Transverse colon (tissue), 4 donors: ENCODE measurements at regions not wholly inside any gene's neighbourhood (a gene's known extent, or its start where the extent isn't known, plus 50 kb on each side); places are given as distances from the start of the nearest gene placed in this dataset.
"Not testable (repeated sequence)": the region's sequence is repeated elsewhere in the genome, so short reads cannot be mapped to it uniquely, and the experiment has no call there.

Experiments used
- DNase-seq: peaks from one replicate; pipeline ENCODE4 v3.0.0-alpha.2; 2019
- H3K27ac ChIP-seq, 4 donors: fragments of 200-600 bp; sonication (generic); 2 replicates each; pipeline ENCODE4 v1.5.1; 2016 to 2018; ENCODE audit warnings: inconsistent platforms in 4 of 4
- H3K27me3 ChIP-seq: fragments of 200-600 bp; sonication (generic); 2 replicates; pipeline ENCODE4 v1.5.1; 2017; ENCODE audit warnings: inconsistent platforms
- H3K36me3 ChIP-seq, 4 donors: fragments of 200-600 bp; sonication (generic); 2 replicates each; pipeline ENCODE4 v1.5.1; 2017 to 2019; ENCODE audit warnings: inconsistent platforms in 4 of 4
- H3K4me1 ChIP-seq, 4 donors: fragments of 200-600 bp; sonication (generic); 2 replicates each; pipeline ENCODE4 v1.5.1; 2017 to 2020; ENCODE audit warnings: inconsistent platforms in 4 of 4
- H3K4me3 ChIP-seq, 4 donors: fragments of 200-600 bp; sonication (generic); 1 replicate in 1 of 4; 2 replicates in 3 of 4; pipeline versions ENCODE4 v1.5.1 to v1.6.1; 2017 to 2019; ENCODE audit warnings: inconsistent platforms in 4 of 4
- H3K9me3 ChIP-seq, 2 donors: fragments of 200-600 bp; sonication (generic); 2 replicates each; pipeline ENCODE4 v1.5.1; 2017 to 2019; ENCODE audit warnings: inconsistent platforms in 2 of 2
- CTCF ChIP-seq, 5 experiments: fragments of 200-600 bp in 3 of 5; fragments of 450-650 bp in 2 of 5; sonication (generic) in 3 of 5; IDR thresholded peaks; 1 replicate in 2 of 5; 2 replicates in 3 of 5; pipeline ENCODE4 v1.5.1; 2016 to 2017; ENCODE audit warnings: antibody characterized with exemption in 5 of 5, inconsistent platforms in 3 of 5, mild to moderate bottlenecking in 2 of 5, moderate library complexity in 1 of 5
- EP300 ChIP-seq: sonication (generic); formaldehyde crosslinking; IDR thresholded peaks from one replicate; pipeline ENCODE4 v1.6.1; 2017; ENCODE audit warnings: antibody characterized with exemption, low read depth
- POLR2A ChIP-seq: fragments of 450-650 bp; IDR thresholded peaks from one replicate; pipeline ENCODE4 v1.6.1; 2016; ENCODE audit warnings: antibody characterized with exemption, mild to moderate bottlenecking, moderate library complexity
- POLR2AphosphoS5 ChIP-seq, 3 donors: sonication (generic); formaldehyde crosslinking; IDR thresholded peaks; one replicate each; pipeline ENCODE4 v1.6.1; 2016; ENCODE audit warnings: antibody characterized with exemption in 3 of 3
- WGBS, 2 donors: methylation state at CpG; one replicate each; pipeline ENCODE4 v1.1.5; 2018; ENCODE audit warnings: low coverage in 1 of 2; 5-methylcytosine and 5-hydroxymethylcytosine counted together
- in situ Hi-C, 4 donors: fragments of 200-750 bp; cut with MboI; loops; one replicate each; pipeline versions ENCODE4 v1.15.0 to v1.15.1; 2017; ENCODE audit warnings: low sequenced_read_pairs in 3 of 4, low pct_ligation_motif_present in 1 of 4, low pct_unique_long_range_greater_than_20kb in 1 of 4
- intact Hi-C: fragments of 100-400 bp; cut with DNase I; formaldehyde crosslinking; loops from one replicate; pipeline ENCODE4 v1.15.1; 2023; ENCODE audit warnings: low total_unique reads

GRCh38 chr18:1370552-1370951, 465.9 kb downstream of the ADCYAP1 start:
- in situ Hi-C loops, result loop anchor here in 1 of 4 donors (25.0 kb wide), 1 partner anchor 158 kb away; no protein-coding TSS in a partner anchor
- no peaks in the 10 kb centered on the region for H3K36me3 ChIP-seq
- no peak overlapping the region for H3K4me3 ChIP-seq
- no peaks in the 10 kb centered on the region for H3K4me1 ChIP-seq
- no peak for DNase-seq
- no peak for TF ChIP-seq POLR2AphosphoS5 (IDR thresholded peaks at IDR 0.05)
- TF ChIP-seq EP300, result no peak
- TF ChIP-seq CTCF (IDR thresholded peaks at IDR 0.05), result no peak
- TF ChIP-seq POLR2A, result no peak
- peaks cover 0 to 3% of the 10 kb centered on the region in 2 donors for H3K9me3 ChIP-seq
- H3K27me3 ChIP-seq, result no peaks in the 10 kb centered on the region
- WGBS, 2 donors, result 92 to 95% methylated on average over 6 of the region's 6 CpGs
- H3K27ac ChIP-seq, result no peak overlapping the region
- intact Hi-C loops, result no loop called here

- in situ Hi-C loops (loop anchor here in 1 of 4 donors (25.0 kb wide), 1 partner anchor 159 kb away; no protein-coding TSS in a partner anchor), intact Hi-C loops (no loop called here)
- WGBS, 2 donors, result 70 to 88% methylated on average over 1 of the region's 1 CpG
- Histone ChIP-seq H3K27me3 (no peaks in the 10 kb centered on the region), H3K4me3 (no peak overlapping the region), H3K4me1 (no peaks in the 10 kb centered on the region), H3K27ac (no peak overlapping the region), H3K36me3 (no peaks in the 10 kb centered on the region), H3K9me3 (peaks cover 0 to 3% of the 10 kb centered on the region in 2 donors)
- TF ChIP-seq POLR2AphosphoS5 (IDR thresholded peaks at IDR 0.05) (no peak), POLR2A (no peak), EP300 (no peak), CTCF (IDR thresholded peaks at IDR 0.05) (no peak)
- DNase-seq, result no peak
Observed at GRCh38 chr18:1371724-1372123, 467.1 kb downstream of the ADCYAP1 start.

GRCh38 chr18:1383465-1383864, 478.8 kb downstream of the ADCYAP1 start:
- intact Hi-C loops (no loop called here), in situ Hi-C loops (loop anchor here in 1 of 4 donors (25.0 kb wide), 1 partner anchor 104 kb away; no protein-coding TSS in a partner anchor)
- Histone ChIP-seq H3K9me3 (peaks cover 3 to 8% of the 10 kb centered on the region in 2 donors), H3K4me1 (no peaks in the 10 kb centered on the region), H3K36me3 (no peaks in the 10 kb centered on the region), H3K4me3 (no peak overlapping the region), H3K27me3 (no peaks in the 10 kb centered on the region), H3K27ac (no peak overlapping the region)
- no peak for DNase-seq
- no peak for TF ChIP-seq EP300
- TF ChIP-seq CTCF (IDR thresholded peaks at IDR 0.05), result no peak
- no peak for TF ChIP-seq POLR2AphosphoS5 (IDR thresholded peaks at IDR 0.05)
- TF ChIP-seq POLR2A, result no peak
- WGBS, 2 donors, result 85% methylated on average over 3 of the region's 3 CpGs; no CpG with 5 or more reads in 1 of the 2 donors

GRCh38 chr18:1388468-1388867, 483.8 kb downstream of the ADCYAP1 start:
- H3K27ac ChIP-seq, DNase-seq, H3K27me3 ChIP-seq, H3K36me3 ChIP-seq, H3K4me1 ChIP-seq, H3K4me3 ChIP-seq, intact Hi-C loops: not testable (repeated sequence)
- in situ Hi-C loops, result loop anchor here in 1 of 4 donors (25.0 kb wide), 1 partner anchor 99 kb away; no protein-coding TSS in a partner anchor
- H3K9me3 ChIP-seq, result peaks cover 0 to 13% of the 10 kb centered on the region in 2 donors

- intact Hi-C loops (loop anchor here (10.0 kb wide), 1 partner anchor 783 kb away; no protein-coding TSS in a partner anchor), in situ Hi-C loops (loop anchor here in 1 of 4 donors (25.0 kb wide), 1 partner anchor 95 kb away; no protein-coding TSS in a partner anchor)
- 32% methylated on average over 3 of the region's 3 CpGs; no CpG with 5 or more reads in 1 of the 2 donors for WGBS, 2 donors
- TF ChIP-seq POLR2AphosphoS5 (IDR thresholded peaks at IDR 0.05) (no peak), EP300 (no peak), CTCF (IDR thresholded peaks at IDR 0.05) (no peak), POLR2A (no peak)
- Histone ChIP-seq H3K4me3 (no peak overlapping the region), H3K27ac (no peak overlapping the region), H3K4me1 (no peaks in the 10 kb centered on the region), H3K36me3 (no peaks in the 10 kb centered on the region), H3K27me3 (no peaks in the 10 kb centered on the region), H3K9me3 (peaks cover 0 to 6% of the 10 kb centered on the region in 2 donors)
- DNase-seq, result no peak
Observed at GRCh38 chr18:1392046-1392445, 487.4 kb downstream of the ADCYAP1 start.
